GM12891 (cell line): ENCODE measurements at regions not wholly inside any gene's neighbourhood (a gene's known extent, or its start where the extent isn't known, plus 50 kb on each side); places are given as distances from the start of the nearest gene placed in this dataset.

Experiments used
- POLR2A ChIP-seq: IDR thresholded peaks from 2 replicates; pipeline ENCODE4 v1.6.1; 2011; ENCODE audit warnings: low read depth, low read length, control low read depth
- POLR2AphosphoS5 ChIP-seq: IDR thresholded peaks from 2 replicates; pipeline ENCODE4 v1.6.1; 2011; ENCODE audit warnings: low read depth, low read length, control low read depth
- TAF1 ChIP-seq: IDR thresholded peaks from 2 replicates; pipeline ENCODE4 v1.6.1; 2011; ENCODE audit warnings: low read depth, low read length, control low read depth

DNA sequence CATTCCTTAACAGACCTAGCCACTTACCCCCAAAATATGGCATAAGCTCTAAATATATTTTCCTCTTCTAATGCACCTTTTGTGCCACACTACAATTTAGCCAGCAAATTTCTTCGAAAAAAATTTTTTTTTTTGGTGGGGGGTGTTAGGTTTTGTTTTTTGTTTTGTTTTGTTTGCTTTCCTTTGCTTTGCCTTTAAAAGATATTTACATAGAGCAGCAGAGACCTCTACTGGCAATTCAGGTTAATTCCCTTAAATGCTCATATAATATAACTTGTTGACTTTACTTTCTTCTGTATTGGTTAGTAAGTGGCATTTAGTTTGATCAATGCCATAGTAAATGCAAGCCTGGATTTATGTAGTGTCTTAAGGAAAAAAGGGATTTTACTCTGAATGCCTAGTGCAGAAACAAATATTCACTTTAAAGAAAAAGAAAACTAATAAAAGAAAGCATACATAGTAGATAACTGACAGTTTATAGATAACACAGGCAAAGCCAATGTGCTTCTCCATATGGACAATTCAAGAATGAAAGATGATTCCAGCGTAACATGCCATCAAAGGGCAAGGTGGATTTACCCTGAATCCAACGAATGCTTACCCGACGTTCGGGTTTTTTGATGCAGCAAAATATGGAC is 1250.6 kb downstream of the GATA3 start:
- TF ChIP-seq POLR2AphosphoS5 (no peak), POLR2A (no peak), TAF1 (no peak)
